Fibroblast of skin of right biceps (primary cell): ENCODE measurements at regions not wholly inside any gene's neighbourhood (a gene's known extent, or its start where the extent isn't known, plus 50 kb on each side); places are given as distances from the start of the nearest gene placed in this dataset.

Experiments used
- DNase-seq: peaks from one replicate; pipeline ENCODE4 v3.0.0-alpha.2; 2013

DNA sequence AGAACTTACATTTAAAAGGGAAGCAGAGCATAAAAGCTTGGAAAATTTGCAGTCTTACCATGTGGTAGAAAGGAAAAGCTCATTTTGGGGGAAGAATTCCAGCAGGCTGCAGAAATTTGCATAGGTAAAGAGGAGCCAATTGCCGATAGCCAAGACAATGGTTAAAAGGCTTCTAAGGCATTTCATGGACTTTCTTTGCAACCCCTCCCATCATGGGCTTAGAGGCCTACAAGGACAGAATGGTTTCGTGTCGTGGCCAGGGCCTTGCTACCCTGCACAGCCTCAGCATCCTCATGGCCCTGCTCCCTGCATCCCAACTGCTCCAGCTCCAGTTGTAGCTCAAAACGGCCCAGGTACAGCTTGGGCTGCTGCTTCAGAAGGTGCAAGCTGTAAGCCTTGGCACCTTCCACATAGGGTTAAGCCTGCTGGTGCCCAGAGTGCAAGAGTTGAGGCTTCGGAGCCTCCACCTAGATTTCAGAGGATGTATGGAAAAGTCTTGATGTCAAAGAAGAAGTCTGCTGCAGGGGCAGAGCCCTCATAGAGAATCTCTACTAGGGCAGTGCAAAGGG, 420.3 kb downstream of the PCDH17 start:
- no peak for DNase-seq

GRCh38 chr13:58056426-58056825, 424.9 kb downstream of the PCDH17 start:
- DNase-seq, result no peak

DNA sequence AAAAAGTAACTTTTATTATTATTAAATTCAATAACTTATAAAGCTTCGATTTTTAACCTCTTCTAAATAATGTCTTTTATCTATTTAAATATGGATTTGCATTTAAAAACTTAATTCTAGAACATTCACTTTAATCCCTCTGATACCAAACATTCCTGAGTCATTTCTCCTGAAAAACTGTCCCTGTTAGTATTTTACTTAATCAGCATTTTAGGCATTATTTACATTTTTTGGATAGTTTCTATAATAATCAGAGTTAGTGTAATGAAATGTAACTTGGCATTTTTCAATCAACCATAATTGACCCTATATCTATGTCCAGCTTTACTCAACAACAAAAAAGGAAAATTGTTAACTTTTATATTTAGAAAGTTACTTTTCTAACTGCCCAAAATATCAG, 428.1 kb downstream of the PCDH17 start:
- DNase-seq, result peak; percentile 2

GRCh38 chr13:58080806-58081205, 449.3 kb downstream of the PCDH17 start:
- peak; percentile 8 for DNase-seq

DNA sequence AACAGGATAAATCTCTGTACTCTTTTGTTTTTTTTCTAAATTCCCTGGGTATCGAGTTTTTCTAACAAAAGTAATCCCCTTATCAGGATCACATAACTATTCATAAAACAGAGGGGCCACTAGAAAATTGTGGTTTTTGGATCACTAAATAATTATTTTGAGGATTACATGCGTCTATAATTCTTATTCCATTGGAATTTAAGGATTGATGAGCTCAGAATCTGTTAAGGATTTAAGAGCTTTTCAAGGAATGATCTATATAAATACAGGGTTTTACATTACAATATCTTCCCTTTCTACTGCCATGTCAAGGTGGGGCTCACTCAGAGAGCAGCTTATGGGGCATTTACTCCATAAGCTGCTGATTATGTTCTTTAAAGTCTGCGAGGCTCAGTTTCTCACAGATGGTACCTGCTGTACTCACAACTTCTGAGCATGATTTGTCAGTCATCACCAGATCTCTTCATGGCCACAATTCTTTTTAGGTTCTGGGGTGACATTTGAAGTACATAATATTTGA, 449.8 kb downstream of the PCDH17 start:
- no peak for DNase-seq

DNA sequence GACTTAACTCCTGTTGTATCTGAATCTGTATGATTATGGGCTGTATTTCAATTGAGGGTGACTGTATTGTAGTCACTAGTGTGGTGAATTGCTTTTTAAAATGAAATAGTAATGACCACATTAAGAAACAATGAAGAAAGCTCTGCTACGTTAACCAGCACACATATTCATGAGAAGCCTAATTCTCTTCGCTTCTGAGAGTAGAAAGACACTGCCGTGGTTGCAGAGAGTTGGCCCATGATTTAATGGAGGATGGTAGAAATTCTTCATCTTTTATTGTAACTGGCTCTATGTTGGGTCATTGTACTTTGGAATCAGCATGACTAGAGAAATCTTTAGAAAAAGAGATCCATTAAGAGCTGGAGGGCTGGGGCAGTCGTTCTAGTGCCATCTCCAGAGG, 451.5 kb downstream of the PCDH17 start:
- no peak for DNase-seq

DNA sequence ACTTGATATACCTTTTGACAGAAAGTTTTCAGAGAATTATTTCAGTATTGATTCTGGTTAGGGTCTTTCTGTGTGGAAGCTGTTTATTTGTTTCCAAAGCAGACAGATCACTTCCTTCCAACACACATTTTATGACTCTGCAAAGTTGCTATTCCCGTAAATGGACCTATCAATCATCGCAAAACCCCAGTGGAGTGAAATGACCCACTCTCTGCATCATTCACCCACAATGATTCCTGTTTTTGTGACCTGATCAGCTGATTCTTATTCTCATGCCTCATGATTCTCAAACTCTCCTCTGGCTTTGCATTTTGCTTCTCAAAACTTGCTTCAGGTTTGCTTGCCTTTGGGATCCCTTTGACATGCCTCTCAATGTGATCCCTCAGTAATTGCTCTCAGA, 453.7 kb downstream of the PCDH17 start:
- DNase-seq, result no peak

- peak; percentile 9 for DNase-seq
Measured at GRCh38 chr13:58085819-58086218, 454.3 kb downstream of the PCDH17 start.

- no peak for DNase-seq
Measured at GRCh38 chr13:58087566-58087965, 456.0 kb downstream of the PCDH17 start.

DNA sequence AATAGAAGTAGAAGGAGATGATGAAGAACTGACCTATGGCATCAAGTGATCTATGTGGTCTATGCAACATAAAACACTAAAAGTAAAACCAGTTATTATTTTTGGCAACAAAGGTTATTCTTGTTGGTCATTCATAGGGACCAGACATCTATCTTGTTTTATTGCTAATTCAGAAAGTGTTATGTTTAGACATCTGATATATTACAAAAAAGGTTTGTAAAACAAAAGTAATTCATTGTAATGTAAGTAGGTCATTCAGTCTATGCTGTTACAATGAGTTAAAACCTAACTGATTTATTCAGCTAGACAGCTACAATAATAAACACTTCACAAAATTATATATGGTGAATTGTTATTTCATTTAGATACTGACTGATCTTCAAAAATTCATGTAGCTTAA, 461.9 kb downstream of the PCDH17 start:
- DNase-seq, result no peak

- peak; percentile 16 for DNase-seq
Measured at GRCh38 chr13:58097831-58098230, 466.3 kb downstream of the PCDH17 start.

DNA sequence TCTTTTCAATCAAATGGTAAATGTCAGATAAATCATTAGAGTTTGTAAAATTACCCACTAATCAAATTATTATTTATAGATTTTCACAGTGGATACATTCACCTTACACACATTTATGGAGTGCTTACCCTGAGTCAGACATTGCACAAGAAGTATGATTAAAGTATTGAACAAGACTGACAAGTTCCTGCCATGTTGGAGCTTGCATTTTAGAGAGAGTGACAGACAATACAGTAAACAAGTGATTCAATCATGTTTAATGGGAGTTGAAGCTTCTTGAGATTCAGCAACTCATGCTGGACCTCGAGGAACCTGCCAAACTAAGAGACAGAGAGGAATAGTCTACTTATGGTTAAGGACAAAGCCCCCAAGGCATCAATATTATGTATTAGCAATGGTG, 487.8 kb downstream of the PCDH17 start:
- DNase-seq, result no peak

DNA sequence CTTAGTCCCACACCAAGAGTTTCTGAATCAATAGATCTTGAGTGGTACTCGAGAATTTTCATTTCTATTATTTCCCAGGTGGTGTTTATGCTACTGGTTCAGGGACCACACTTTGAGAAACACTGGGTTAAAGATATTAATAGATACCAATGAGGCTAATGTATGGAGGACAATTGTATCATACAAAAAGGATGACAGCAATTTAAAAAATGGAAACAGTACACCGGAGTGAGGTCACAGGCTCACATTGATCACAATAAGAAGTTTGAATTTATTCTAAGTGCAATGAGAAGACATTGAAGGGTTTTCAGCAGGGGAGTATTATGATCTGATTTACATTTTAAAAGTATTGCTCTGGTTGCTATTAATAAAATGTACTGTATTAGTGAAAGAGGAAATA, 488.3 kb downstream of the PCDH17 start:
- no peak for DNase-seq

DNA sequence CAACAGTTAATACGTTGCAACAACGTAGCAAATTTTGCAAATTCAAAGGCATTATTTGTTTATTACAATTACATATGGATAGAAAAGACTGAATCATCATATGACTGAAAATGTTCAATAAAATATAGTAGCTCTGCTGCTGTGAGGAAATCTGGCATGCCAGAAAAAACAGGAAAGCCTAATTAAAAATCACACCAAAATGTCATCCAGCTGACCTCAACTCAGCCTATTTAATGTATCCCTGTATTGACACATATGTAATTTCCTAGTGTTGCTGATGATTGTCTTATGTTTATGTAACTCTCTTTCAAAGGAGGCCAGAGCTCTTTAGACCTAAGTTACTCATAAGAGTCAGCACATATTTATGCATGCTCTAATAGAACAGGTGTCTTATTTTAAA, 495.0 kb downstream of the PCDH17 start:
- DNase-seq, result no peak

GRCh38 chr13:58134012-58134411, 502.5 kb downstream of the PCDH17 start:
- no peak for DNase-seq

DNA sequence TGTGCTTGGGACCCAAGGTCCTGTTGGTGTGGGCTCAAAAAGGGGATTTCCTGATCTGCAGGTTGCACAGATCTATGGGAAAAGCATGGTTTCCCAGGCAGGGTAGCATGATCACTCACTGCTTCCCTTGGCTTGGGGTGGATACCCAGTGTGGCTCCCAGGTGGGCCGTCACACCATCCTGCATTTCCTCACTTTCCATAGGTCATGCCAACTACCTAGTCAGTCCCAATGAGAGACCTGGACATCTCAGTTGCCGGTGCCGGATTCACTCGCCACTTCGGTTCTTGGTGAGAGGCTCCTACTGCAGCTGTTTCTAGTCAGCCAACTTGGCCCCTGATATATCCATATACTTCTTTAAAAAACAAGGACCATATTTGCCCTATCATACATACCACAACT, 503.0 kb downstream of the PCDH17 start:
- no peak for DNase-seq

DNA sequence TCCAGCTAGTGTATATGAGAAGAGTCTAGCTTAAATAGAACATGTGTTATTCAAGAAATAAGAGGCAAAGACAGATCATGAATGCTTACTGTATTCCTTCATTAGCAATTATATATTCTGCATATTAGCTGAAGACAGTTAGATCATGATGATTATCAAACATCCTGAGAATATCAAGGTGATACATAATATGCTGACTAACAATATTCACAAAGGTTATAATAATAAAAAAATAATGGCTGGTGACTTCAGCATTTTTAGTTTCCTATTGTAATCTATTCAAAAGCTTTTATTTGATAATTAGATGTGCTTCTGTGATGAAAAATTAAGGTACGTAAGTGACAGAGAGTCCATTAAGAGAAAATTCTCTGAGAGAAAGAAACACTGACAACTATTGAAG, 511.4 kb downstream of the PCDH17 start:
- DNase-seq, result no peak

GRCh38 chr13:58144616-58145015, 513.1 kb downstream of the PCDH17 start:
- DNase-seq, result no peak

- DNase-seq, result no peak
Measured at GRCh38 chr13:58151452-58151851, 519.9 kb downstream of the PCDH17 start.

- DNase-seq, result no peak
Measured at GRCh38 chr13:58160980-58161379, 529.4 kb downstream of the PCDH17 start.

DNA sequence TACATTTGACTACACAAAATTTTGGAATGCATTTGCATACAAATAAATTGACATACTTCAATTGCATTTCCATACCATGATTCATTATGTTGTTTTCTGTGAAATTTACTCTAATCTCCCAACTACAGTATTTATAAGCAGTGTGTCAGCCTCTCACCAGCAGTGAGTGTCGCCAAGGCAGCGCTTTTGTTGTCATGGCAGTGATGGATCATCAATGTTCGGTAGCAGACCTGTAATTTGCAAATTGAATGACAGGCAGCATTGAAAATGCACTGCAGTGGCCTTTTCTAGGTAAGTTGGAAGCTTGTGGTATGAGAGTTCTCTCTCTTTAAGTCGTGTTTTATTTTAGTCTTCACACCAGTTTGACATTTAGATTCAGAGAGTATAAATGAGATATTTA, 534.1 kb downstream of the PCDH17 start:
- no peak for DNase-seq

GRCh38 chr13:58181111-58181510, 549.6 kb downstream of the PCDH17 start:
- DNase-seq, result no peak

DNA sequence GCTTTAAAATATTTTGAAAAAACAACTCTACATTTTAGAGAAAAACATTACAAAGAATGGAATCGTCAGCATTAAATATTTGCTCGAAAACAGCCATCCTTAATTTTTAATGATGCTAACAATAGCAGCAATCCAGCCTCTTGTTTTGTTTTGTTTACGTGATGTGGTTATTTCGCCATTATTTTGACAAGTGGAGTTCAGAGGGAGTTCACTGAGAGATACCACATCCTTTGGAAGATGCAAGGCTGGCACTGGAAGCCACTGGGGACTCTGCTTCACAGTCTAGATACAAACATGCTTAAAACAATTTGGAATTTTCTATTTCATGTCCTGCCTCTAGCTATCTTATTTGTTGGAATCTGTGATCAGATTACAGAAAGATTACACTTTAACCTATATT, 556.3 kb downstream of the PCDH17 start:
- DNase-seq, result no peak

GRCh38 chr13:58190577-58190976, 559.0 kb downstream of the PCDH17 start:
- DNase-seq, result no peak

DNA sequence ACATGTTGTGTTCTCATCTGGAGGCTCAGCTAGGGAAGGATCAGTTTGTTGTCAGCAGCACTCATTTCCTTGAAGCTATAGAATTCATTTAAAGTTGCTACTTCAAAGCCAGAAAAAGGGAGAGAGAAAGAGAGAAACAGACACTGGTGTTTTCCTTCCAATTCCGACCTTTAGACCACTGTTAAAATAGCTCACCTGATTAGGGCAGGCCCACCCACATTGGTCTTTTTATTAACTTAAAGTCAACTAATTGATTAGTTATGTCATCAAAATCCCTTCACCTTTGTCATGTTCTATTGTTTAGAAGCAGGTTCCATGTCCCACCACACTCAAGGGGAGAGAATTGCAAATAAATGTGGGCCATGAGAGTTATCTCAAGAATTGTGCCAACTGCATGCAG, 560.2 kb downstream of the PCDH17 start:
- no peak for DNase-seq

DNA sequence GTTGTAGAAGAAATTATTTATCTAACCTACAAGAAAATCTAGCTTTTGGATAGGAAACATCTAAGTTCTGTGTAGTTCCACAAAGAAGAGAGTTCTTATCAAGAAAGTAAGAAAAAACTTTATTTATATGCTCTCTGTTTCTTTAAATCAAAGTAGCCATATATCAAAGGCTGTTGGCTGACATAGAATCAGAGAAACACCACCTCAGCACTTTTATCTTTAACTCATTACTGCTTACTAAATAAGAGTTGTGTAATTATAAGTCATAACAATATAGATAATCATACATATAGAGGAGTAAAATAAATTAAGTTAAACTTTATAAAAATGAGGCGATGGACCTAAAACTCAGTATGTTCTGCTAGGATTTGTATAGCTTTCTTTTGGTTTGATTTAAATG, 570.6 kb downstream of the PCDH17 start:
- DNase-seq, result no peak
